PC-9 (cell line): ENCODE measurements at regions not wholly inside any gene's neighbourhood (a gene's known extent, or its start where the extent isn't known, plus 50 kb on each side); places are given as distances from the start of the nearest gene placed in this dataset.

Experiments used
- BruUV-seq: library from RNA; stranded (reverse); fragments of 400-500 nt; replicated peaks from 2 replicates; lab custom pipeline; 2021; lab: Mats Ljungman, UMichigan
- CTCF ChIA-PET: fragments of 300-600 bp; sonication (Branson Sonifier 250); formaldehyde crosslinking; loops from one replicate; lab custom pipeline; 2022; ENCODE audit warnings: antibody characterized with exemption; lab: Charles Lee
- POLR2A ChIA-PET: fragments of 300-600 bp; sonication (Branson Sonifier 250); formaldehyde crosslinking; loops from one replicate; lab custom pipeline; 2022; ENCODE audit warnings: antibody characterized with exemption; ENCODE audit not compliant: unreplicated experiment; lab: Charles Lee
- DNase-seq, 2 experiments: peaks; one replicate each; pipeline versions ENCODE4 v3.0.0 to v3.0.0-alpha.2; 2015 to 2022; ENCODE audit warnings: mixed read lengths in 1 of 2
- H2AFZ ChIP-seq: fragments of 200-600 bp; sonication (generic); 2 replicates; pipeline ENCODE4 v1.8.1; 2017; ENCODE audit warnings: antibody characterized with exemption
- H3F3A ChIP-seq: fragments of 200-600 bp; sonication (generic); 2 replicates; pipeline ENCODE4 v1.8.1; 2017; ENCODE audit warnings: antibody characterized with exemption, mild to moderate bottlenecking, low read depth; ENCODE audit not compliant: insufficient read depth
- H3K27ac ChIP-seq: fragments of 200-600 bp; sonication (generic); 2 replicates; pipeline ENCODE4 v1.6.1; 2016; ENCODE audit warnings: mixed run types
- H3K27me3 ChIP-seq: fragments of 200-600 bp; sonication (generic); 2 replicates; pipeline ENCODE4 v1.6.1; 2016; ENCODE audit warnings: low read depth, mixed run types; ENCODE audit not compliant: insufficient read depth
- H3K36me3 ChIP-seq: fragments of 200-600 bp; sonication (generic); 2 replicates; pipeline ENCODE4 v1.6.1; 2016; ENCODE audit warnings: low read depth, mixed run types
- H3K4me1 ChIP-seq: fragments of 200-600 bp; sonication (generic); replicated peaks from 2 replicates; pipeline ENCODE4 v1.6.1; 2016; ENCODE audit warnings: mixed run types; ENCODE audit not compliant: insufficient read depth
- H3K4me2 ChIP-seq: fragments of 200-600 bp; sonication (generic); 2 replicates; pipeline ENCODE4 v1.6.1; 2017; ENCODE audit warnings: mixed run types
- H3K4me3 ChIP-seq: fragments of 200-600 bp; sonication (generic); 2 replicates; pipeline ENCODE4 v1.6.1; 2016; ENCODE audit warnings: mixed run types
- H3K79me2 ChIP-seq: fragments of 200-600 bp; sonication (generic); 2 replicates; pipeline ENCODE4 v1.6.1; 2017; ENCODE audit warnings: low read depth, mixed run types
- H3K9me2 ChIP-seq: fragments of 200-600 bp; sonication (generic); 2 replicates; pipeline ENCODE4 v1.8.1; 2017; ENCODE audit warnings: mild to moderate bottlenecking; ENCODE audit not compliant: insufficient read depth
- H3K9me3 ChIP-seq: fragments of 200-600 bp; sonication (generic); 2 replicates; pipeline ENCODE4 v1.8.1; 2016; ENCODE audit warnings: low read depth; ENCODE audit not compliant: insufficient read depth
- H4K20me1 ChIP-seq: fragments of 200-600 bp; sonication (generic); 2 replicates; pipeline ENCODE4 v1.8.1; 2017; ENCODE audit not compliant: insufficient read depth
- CTCF ChIP-seq: fragments of 200-600 bp; sonication (generic); conservative IDR thresholded peaks from 2 replicates; pipeline ENCODE4 v1.6.1; 2017; ENCODE audit warnings: mixed run types, antibody characterized with exemption, mild to moderate bottlenecking, moderate library complexity
- EZH2 ChIP-seq: fragments of 200-600 bp; sonication (generic); IDR thresholded peaks from 2 replicates; pipeline ENCODE4 v1.8.0; 2017; ENCODE audit warnings: antibody characterized with exemption, low read depth
- intact Hi-C: fragments of 100-400 bp; cut with micrococcal nuclease; formaldehyde crosslinking; loops from one replicate; pipeline ENCODE4 v1.10.0; 2022; ENCODE audit not compliant: unreplicated experiment

- TF ChIP-seq CTCF (no peak), EZH2 (no peak)
- no peaks in the 10 kb centered on the region for H3K27me3 ChIP-seq
- H3F3A ChIP-seq, result no peaks in the 10 kb centered on the region
- ChIA-PET CTCF (no interaction called here), POLR2A (interaction anchor here (0.5 kb wide), 1 partner anchor 63 kb away, joined by 5 read pairs; no protein-coding TSS in a partner anchor)
- H3K79me2 ChIP-seq, result no peaks in the 10 kb centered on the region
- intact Hi-C loops, result no loop called here
- no TSS peak for BruUV-seq
- no peaks in the 10 kb centered on the region for H3K9me2 ChIP-seq
- H3K4me3 ChIP-seq, result no peak overlapping the region
- H3K4me2 ChIP-seq, result no peak overlapping the region
- no peak overlapping the region for H2AFZ ChIP-seq
- no peaks in the 10 kb centered on the region for H3K36me3 ChIP-seq
- no peaks in the 10 kb centered on the region for H3K4me1 ChIP-seq
- no peak overlapping the region for H3K27ac ChIP-seq
- DNase-seq, result no peak
- H4K20me1 ChIP-seq, result no peaks in the 10 kb centered on the region
- H3K9me3 ChIP-seq, result no peaks in the 10 kb centered on the region
Measured at GRCh38 chr22:26828311-26828710, 170.9 kb downstream of the MIAT start.

GRCh38 chr22:26830837-26831236 is 173.4 kb downstream of the MIAT start:
- H3K27me3 ChIP-seq, result no peaks in the 10 kb centered on the region
- no peak for DNase-seq
- intact Hi-C loops, result no loop called here
- POLR2A ChIA-PET, result no interaction called here
- no peaks in the 10 kb centered on the region for H3K79me2 ChIP-seq
- H3F3A ChIP-seq, result no peaks in the 10 kb centered on the region
- no peaks in the 10 kb centered on the region for H3K4me1 ChIP-seq
- BruUV-seq, result no TSS peak
- TF ChIP-seq CTCF (no peak), EZH2 (no peak)
- H3K36me3 ChIP-seq, result no peaks in the 10 kb centered on the region
- no peak overlapping the region for H2AFZ ChIP-seq
- CTCF ChIA-PET, result interaction anchor here (0.6 kb wide), 1 partner anchor 79 kb away, joined by 3 read pairs; no protein-coding TSS in a partner anchor
- no peak overlapping the region for H3K4me3 ChIP-seq
- H3K9me3 ChIP-seq, result no peaks in the 10 kb centered on the region
- no peaks in the 10 kb centered on the region for H4K20me1 ChIP-seq
- H3K9me2 ChIP-seq, result no peaks in the 10 kb centered on the region
- H3K4me2 ChIP-seq, result no peak overlapping the region
- H3K27ac ChIP-seq, result no peak overlapping the region

- Histone ChIP-seq H3K4me1 (no peaks in the 10 kb centered on the region), H3K9me3 (no peaks in the 10 kb centered on the region), H3K27me3 (no peaks in the 10 kb centered on the region), H3K4me2 (no peak overlapping the region), H3K27ac (no peak overlapping the region), H3K9me2 (no peaks in the 10 kb centered on the region), H3K4me3 (no peak overlapping the region), H3F3A (no peaks in the 10 kb centered on the region), H4K20me1 (no peaks in the 10 kb centered on the region), H3K79me2 (no peaks in the 10 kb centered on the region), H3K36me3 (no peaks in the 10 kb centered on the region), H2AFZ (no peak overlapping the region)
- no peak for TF ChIP-seq CTCF
- TF ChIP-seq EZH2, result no peak
- POLR2A ChIA-PET, result no interaction called here
- CTCF ChIA-PET, result no interaction called here
- DNase-seq, result no peak
- BruUV-seq, result no TSS peak
- intact Hi-C loops, result no loop called here
Measured at GRCh38 chr22:26835023-26835422, 177.6 kb downstream of the MIAT start.
